PC-9 (cell line): ENCODE measurements at regions not wholly inside any gene's neighbourhood (a gene's known extent, or its start where the extent isn't known, plus 50 kb on each side); places are given as distances from the start of the nearest gene placed in this dataset.
"Not testable (repeated sequence)": the region's sequence is repeated elsewhere in the genome, so short reads cannot be mapped to it uniquely, and the experiment has no call there.

ENCODE experiments used
- BruUV-seq: library from RNA; stranded (reverse); fragments of 400-500 nt; replicated peaks from 2 replicates; lab custom pipeline; 2021; lab: Mats Ljungman, UMichigan
- CTCF ChIA-PET: fragments of 300-600 bp; sonication (Branson Sonifier 250); formaldehyde crosslinking; loops from one replicate; lab custom pipeline; 2022; ENCODE audit warnings: antibody characterized with exemption; lab: Charles Lee
- POLR2A ChIA-PET: fragments of 300-600 bp; sonication (Branson Sonifier 250); formaldehyde crosslinking; loops from one replicate; lab custom pipeline; 2022; ENCODE audit warnings: antibody characterized with exemption; ENCODE audit not compliant: unreplicated experiment; lab: Charles Lee
- DNase-seq, 2 experiments: peaks; one replicate each; pipeline versions ENCODE4 v3.0.0 to v3.0.0-alpha.2; 2015 to 2022; ENCODE audit warnings: mixed read lengths in 1 of 2
- H2AFZ ChIP-seq: fragments of 200-600 bp; sonication (generic); 2 replicates; pipeline ENCODE4 v1.8.1; 2017; ENCODE audit warnings: antibody characterized with exemption
- H3F3A ChIP-seq: fragments of 200-600 bp; sonication (generic); 2 replicates; pipeline ENCODE4 v1.8.1; 2017; ENCODE audit warnings: antibody characterized with exemption, mild to moderate bottlenecking, low read depth; ENCODE audit not compliant: insufficient read depth
- H3K27ac ChIP-seq: fragments of 200-600 bp; sonication (generic); 2 replicates; pipeline ENCODE4 v1.6.1; 2016; ENCODE audit warnings: mixed run types
- H3K27me3 ChIP-seq: fragments of 200-600 bp; sonication (generic); 2 replicates; pipeline ENCODE4 v1.6.1; 2016; ENCODE audit warnings: low read depth, mixed run types; ENCODE audit not compliant: insufficient read depth
- H3K36me3 ChIP-seq: fragments of 200-600 bp; sonication (generic); 2 replicates; pipeline ENCODE4 v1.6.1; 2016; ENCODE audit warnings: low read depth, mixed run types
- H3K4me1 ChIP-seq: fragments of 200-600 bp; sonication (generic); replicated peaks from 2 replicates; pipeline ENCODE4 v1.6.1; 2016; ENCODE audit warnings: mixed run types; ENCODE audit not compliant: insufficient read depth
- H3K4me2 ChIP-seq: fragments of 200-600 bp; sonication (generic); 2 replicates; pipeline ENCODE4 v1.6.1; 2017; ENCODE audit warnings: mixed run types
- H3K4me3 ChIP-seq: fragments of 200-600 bp; sonication (generic); 2 replicates; pipeline ENCODE4 v1.6.1; 2016; ENCODE audit warnings: mixed run types
- H3K79me2 ChIP-seq: fragments of 200-600 bp; sonication (generic); 2 replicates; pipeline ENCODE4 v1.6.1; 2017; ENCODE audit warnings: low read depth, mixed run types
- H3K9me2 ChIP-seq: fragments of 200-600 bp; sonication (generic); 2 replicates; pipeline ENCODE4 v1.8.1; 2017; ENCODE audit warnings: mild to moderate bottlenecking; ENCODE audit not compliant: insufficient read depth
- H3K9me3 ChIP-seq: fragments of 200-600 bp; sonication (generic); 2 replicates; pipeline ENCODE4 v1.8.1; 2016; ENCODE audit warnings: low read depth; ENCODE audit not compliant: insufficient read depth
- H4K20me1 ChIP-seq: fragments of 200-600 bp; sonication (generic); 2 replicates; pipeline ENCODE4 v1.8.1; 2017; ENCODE audit not compliant: insufficient read depth
- CTCF ChIP-seq: fragments of 200-600 bp; sonication (generic); conservative IDR thresholded peaks from 2 replicates; pipeline ENCODE4 v1.6.1; 2017; ENCODE audit warnings: mixed run types, antibody characterized with exemption, mild to moderate bottlenecking, moderate library complexity
- EZH2 ChIP-seq: fragments of 200-600 bp; sonication (generic); IDR thresholded peaks from 2 replicates; pipeline ENCODE4 v1.8.0; 2017; ENCODE audit warnings: antibody characterized with exemption, low read depth
- intact Hi-C: fragments of 100-400 bp; cut with micrococcal nuclease; formaldehyde crosslinking; loops from one replicate; pipeline ENCODE4 v1.10.0; 2022; ENCODE audit not compliant: unreplicated experiment

- no peaks in the 10 kb centered on the region for H3K79me2 ChIP-seq
- TF ChIP-seq EZH2 (no peak), CTCF (no peak)
- H2AFZ ChIP-seq: no peak overlapping the region
- ChIA-PET CTCF (no interaction called here), POLR2A (no interaction called here)
- BruUV-seq: no TSS peak
- H3K36me3 ChIP-seq: no peaks in the 10 kb centered on the region
- intact Hi-C loops: no loop called here
- H3K27me3 ChIP-seq: no peaks in the 10 kb centered on the region
- H4K20me1 ChIP-seq: no peaks in the 10 kb centered on the region
- H3F3A ChIP-seq: no peaks in the 10 kb centered on the region
- H3K9me3 ChIP-seq: no peaks in the 10 kb centered on the region
- no peak overlapping the region for H3K4me2 ChIP-seq
- no peak for DNase-seq
- H3K4me3 ChIP-seq: no peak overlapping the region
- H3K4me1 ChIP-seq: no peaks in the 10 kb centered on the region
- H3K9me2 ChIP-seq: no peaks in the 10 kb centered on the region
- H3K27ac ChIP-seq: no peak overlapping the region
Measured at GRCh38 chr14:83297361-83297760, 1763.7 kb upstream of the SEL1L start.

- H3K4me3 ChIP-seq, H3F3A ChIP-seq, H3K27me3 ChIP-seq, DNase-seq, H3K36me3 ChIP-seq, H3K9me2 ChIP-seq, H3K4me2 ChIP-seq, H3K79me2 ChIP-seq, CTCF ChIA-PET, BruUV-seq, intact Hi-C loops, POLR2A ChIA-PET, H3K27ac ChIP-seq, H4K20me1 ChIP-seq, H3K4me1 ChIP-seq, H3K9me3 ChIP-seq, H2AFZ ChIP-seq: not testable (repeated sequence)
Measured at GRCh38 chr14:83298016-83298415, 1764.4 kb upstream of the SEL1L start.

- no peaks in the 10 kb centered on the region for H3K36me3 ChIP-seq
- H3K27ac ChIP-seq: no peak overlapping the region
- POLR2A ChIA-PET: no interaction called here
- H3K4me1 ChIP-seq: no peaks in the 10 kb centered on the region
- no peaks in the 10 kb centered on the region for H4K20me1 ChIP-seq
- no peak for DNase-seq
- TF ChIP-seq CTCF (peak; percentile 75), EZH2 (no peak)
- intact Hi-C loops: no loop called here
- H3F3A ChIP-seq: no peaks in the 10 kb centered on the region
- H2AFZ ChIP-seq: no peak overlapping the region
- no TSS peak for BruUV-seq
- H3K9me3 ChIP-seq: no peaks in the 10 kb centered on the region
- no peak overlapping the region for H3K4me3 ChIP-seq
- no peak overlapping the region for H3K4me2 ChIP-seq
- H3K27me3 ChIP-seq: no peaks in the 10 kb centered on the region
- CTCF ChIA-PET: interaction anchor here (0.6 kb wide), 1 partner anchor 60 kb away, joined by 4 read pairs; no protein-coding TSS in a partner anchor
- H3K9me2 ChIP-seq: no peaks in the 10 kb centered on the region
- no peaks in the 10 kb centered on the region for H3K79me2 ChIP-seq
Measured at GRCh38 chr14:83300476-83301064, 1766.9 kb upstream of the SEL1L start.

GRCh38 chr14:83301791-83302190 lies 1768.1 kb upstream of the SEL1L start:
- H3K36me3 ChIP-seq: no peaks in the 10 kb centered on the region
- no peaks in the 10 kb centered on the region for H3K9me3 ChIP-seq
- no peak overlapping the region for H3K4me3 ChIP-seq
- TF ChIP-seq CTCF: no peak
- no peak for TF ChIP-seq EZH2
- no peaks in the 10 kb centered on the region for H3K9me2 ChIP-seq
- POLR2A ChIA-PET: no interaction called here
- H3K4me1 ChIP-seq: no peaks in the 10 kb centered on the region
- H3K27me3 ChIP-seq: no peaks in the 10 kb centered on the region
- CTCF ChIA-PET: interaction anchor here (0.7 kb wide), 1 partner anchor 181 kb away, joined by 5 read pairs; no protein-coding TSS in a partner anchor
- intact Hi-C loops: no loop called here
- no peak overlapping the region for H3K4me2 ChIP-seq
- no peak for DNase-seq
- no peaks in the 10 kb centered on the region for H4K20me1 ChIP-seq
- no peaks in the 10 kb centered on the region for H3K79me2 ChIP-seq
- H3F3A ChIP-seq: no peaks in the 10 kb centered on the region
- H3K27ac ChIP-seq: no peak overlapping the region
- no TSS peak for BruUV-seq
- no peak overlapping the region for H2AFZ ChIP-seq
